GM23248 (cell line): ENCODE measurements at regions not wholly inside any gene's neighbourhood (a gene's known extent, or its start where the extent isn't known, plus 50 kb on each side); places are given as distances from the start of the nearest gene placed in this dataset.

ENCODE experiments used
- DNase-seq: peaks from one replicate; pipeline ENCODE4 v3.0.0-alpha.2; 2015
- H2AFZ ChIP-seq: fragments of 200-600 bp; sonication (generic); 2 replicates; pipeline ENCODE4 v1.6.1; 2016; ENCODE audit warnings: antibody characterized with exemption
- H3F3A ChIP-seq: fragments of 200-600 bp; sonication (generic); 2 replicates; pipeline ENCODE4 v1.6.1; 2016; ENCODE audit warnings: mild to moderate bottlenecking, antibody characterized with exemption, mixed run types; ENCODE audit not compliant: insufficient read depth
- H3K27ac ChIP-seq: fragments of 200-600 bp; sonication (generic); 2 replicates; pipeline ENCODE4 v1.5.1; 2016; ENCODE audit warnings: mild to moderate bottlenecking
- H3K27me3 ChIP-seq: fragments of 200-600 bp; sonication (generic); replicated peaks from 2 replicates; pipeline ENCODE4 v1.6.1; 2016; ENCODE audit warnings: mild to moderate bottlenecking; ENCODE audit not compliant: insufficient read depth
- H3K36me3 ChIP-seq: fragments of 200-600 bp; sonication (generic); 2 replicates; pipeline ENCODE4 v1.6.1; 2016; ENCODE audit warnings: low read depth, mild to moderate bottlenecking
- H3K4me1 ChIP-seq: fragments of 200-600 bp; sonication (generic); 2 replicates; pipeline ENCODE4 v1.6.1; 2016; ENCODE audit warnings: mild to moderate bottlenecking; ENCODE audit not compliant: insufficient read depth
- H3K4me2 ChIP-seq: fragments of 200-600 bp; sonication (generic); one replicate; pipeline ENCODE4 v1.6.1; 2016; ENCODE audit warnings: mild to moderate bottlenecking; ENCODE audit not compliant: unreplicated experiment
- H3K4me3 ChIP-seq: fragments of 200-600 bp; sonication (generic); 2 replicates; pipeline ENCODE4 v1.5.1; 2016; ENCODE audit warnings: mild to moderate bottlenecking
- H3K79me2 ChIP-seq: fragments of 200-600 bp; sonication (generic); 2 replicates; pipeline ENCODE4 v1.6.1; 2016; ENCODE audit warnings: mild to moderate bottlenecking; ENCODE audit not compliant: insufficient read depth
- H3K9ac ChIP-seq: fragments of 200-600 bp; sonication (generic); 2 replicates; pipeline ENCODE4 v1.6.1; 2016; ENCODE audit warnings: mild to moderate bottlenecking
- H3K9me2 ChIP-seq: fragments of 200-600 bp; sonication (generic); 2 replicates; pipeline ENCODE4 v1.6.1; 2016; ENCODE audit warnings: mixed run types, mild to moderate bottlenecking, moderate library complexity; ENCODE audit not compliant: insufficient read depth
- H3K9me3 ChIP-seq: fragments of 200-600 bp; sonication (generic); one replicate; pipeline ENCODE4 v1.6.1; 2017; ENCODE audit warnings: low read depth
- H4K20me1 ChIP-seq: fragments of 200-600 bp; sonication (generic); 2 replicates; pipeline ENCODE4 v1.6.0; 2016; ENCODE audit not compliant: insufficient read depth
- EZH2 ChIP-seq: fragments of 200-600 bp; sonication (generic); IDR thresholded peaks from 2 replicates; pipeline ENCODE4 v1.6.1; 2018; ENCODE audit warnings: antibody characterized with exemption, mild to moderate bottlenecking; ENCODE audit not compliant: insufficient read depth, poor library complexity, severe bottlenecking
- EZH2phosphoT487 ChIP-seq: fragments of 200-600 bp; sonication (generic); IDR thresholded peaks from 2 replicates; pipeline ENCODE4 v1.6.1; 2018; ENCODE audit warnings: antibody characterized with exemption, moderate library complexity, mild to moderate bottlenecking, low read depth; ENCODE audit not compliant: insufficient read depth
- WGBS, 2 experiments: methylation state at CpG; one replicate each; pipeline ENCODE4 v1.1.6; 2015 to 2017; ENCODE audit warnings: low lambda C conversion rate in 2 of 2, low coverage in 1 of 2; ENCODE audit errors: missing lambda C conversion rate in 2 of 2; 5-methylcytosine and 5-hydroxymethylcytosine counted together
- in situ Hi-C: fragments of 300-500 bp; cut with MboI; formaldehyde crosslinking; loops from 2 replicates; pipeline ENCODE4 v1.15.0; 2020

GRCh38 chrX:22406201-22406737 lies 133.6 kb downstream of the CBLL2 start:
- H3K36me3 ChIP-seq = no peaks in the 10 kb centered on the region
- H3K4me1 ChIP-seq = no peaks in the 10 kb centered on the region
- H3K9ac ChIP-seq = no peak overlapping the region
- H3K4me2 ChIP-seq = no peak overlapping the region
- no peaks in the 10 kb centered on the region for H3K27me3 ChIP-seq
- H3K79me2 ChIP-seq = no peaks in the 10 kb centered on the region
- no peak for TF ChIP-seq EZH2
- no peak for TF ChIP-seq EZH2phosphoT487
- no peaks in the 10 kb centered on the region for H3K9me3 ChIP-seq
- H3K27ac ChIP-seq = no peak overlapping the region
- DNase-seq = no peak
- in situ Hi-C loops = no loop called here
- no peaks in the 10 kb centered on the region for H3K9me2 ChIP-seq
- H4K20me1 ChIP-seq = no peaks in the 10 kb centered on the region
- no peak overlapping the region for H2AFZ ChIP-seq
- WGBS, 2 experiments = 53 to 65% methylated on average over 5 of the region's 5 CpGs
- no peak overlapping the region for H3K4me3 ChIP-seq
- no peaks in the 10 kb centered on the region for H3F3A ChIP-seq

GRCh38 chrX:22409418-22409817 lies 136.7 kb downstream of the CBLL2 start:
- in situ Hi-C loops = no loop called here
- H3K27ac ChIP-seq = no peak overlapping the region
- no peak overlapping the region for H2AFZ ChIP-seq
- no peak overlapping the region for H3K4me2 ChIP-seq
- WGBS, 2 experiments = 86 to 90% methylated on average over 1 of the region's 1 CpG
- no peak for DNase-seq
- H3K9ac ChIP-seq = no peak overlapping the region
- TF ChIP-seq EZH2phosphoT487 (no peak), EZH2 (no peak)
- no peaks in the 10 kb centered on the region for H4K20me1 ChIP-seq
- H3K79me2 ChIP-seq = no peaks in the 10 kb centered on the region
- H3K4me1 ChIP-seq = no peaks in the 10 kb centered on the region
- H3F3A ChIP-seq = no peaks in the 10 kb centered on the region
- no peaks in the 10 kb centered on the region for H3K9me3 ChIP-seq
- H3K9me2 ChIP-seq = no peaks in the 10 kb centered on the region
- no peak overlapping the region for H3K4me3 ChIP-seq
- no peaks in the 10 kb centered on the region for H3K36me3 ChIP-seq
- H3K27me3 ChIP-seq = no peaks in the 10 kb centered on the region

DNA sequence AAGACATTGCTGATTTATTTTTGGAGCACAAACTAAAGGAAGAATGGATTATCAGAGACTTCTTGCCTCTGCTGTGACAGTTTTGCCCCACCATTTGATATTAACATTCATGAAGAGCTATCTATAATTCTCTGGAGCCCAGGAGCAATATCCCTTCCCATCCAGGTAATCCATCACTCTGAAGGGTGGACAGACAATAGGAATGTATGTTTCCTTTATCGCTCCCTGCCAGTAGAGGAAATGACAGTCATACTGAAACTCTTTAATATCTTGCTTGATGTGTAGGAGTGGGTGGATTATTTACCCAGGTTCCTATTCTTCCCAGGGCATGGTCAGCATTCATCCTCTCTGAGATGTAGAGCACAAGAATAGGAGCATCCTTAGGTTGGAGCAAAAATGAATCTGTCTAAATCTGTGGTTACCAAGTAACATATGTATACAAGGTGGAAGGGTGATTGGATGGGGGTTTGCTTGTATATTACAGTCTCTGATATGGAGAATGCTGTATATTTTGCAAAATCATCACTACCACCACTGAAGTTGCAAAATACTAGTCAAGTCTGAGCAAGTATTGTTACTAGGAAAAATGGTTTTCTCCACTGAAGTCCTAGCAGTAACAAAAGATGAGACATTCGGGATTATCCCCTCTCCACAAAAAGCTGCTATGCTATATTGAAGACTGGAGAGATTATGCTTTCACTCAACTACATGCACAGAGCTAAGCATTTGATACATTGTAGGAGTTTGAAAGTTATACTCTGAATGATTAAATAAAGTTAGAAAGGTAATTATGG lies 151.6 kb downstream of the CBLL2 start:
- Histone ChIP-seq H3K9ac (no peak overlapping the region), H3K4me3 (no peak overlapping the region), H3K27ac (no peak overlapping the region), H3F3A (no peaks in the 10 kb centered on the region), H3K9me3 (no peaks in the 10 kb centered on the region), H3K79me2 (no peaks in the 10 kb centered on the region), H3K9me2 (no peaks in the 10 kb centered on the region), H3K4me2 (no peak overlapping the region), H3K36me3 (no peaks in the 10 kb centered on the region), H2AFZ (no peak overlapping the region), H4K20me1 (no peaks in the 10 kb centered on the region), H3K27me3 (no peaks in the 10 kb centered on the region), H3K4me1 (no peaks in the 10 kb centered on the region)
- in situ Hi-C loops = no loop called here
- DNase-seq = no peak
- TF ChIP-seq EZH2 = no peak
- no peak for TF ChIP-seq EZH2phosphoT487
- WGBS, 2 experiments = 93 to 100% methylated on average over 2 of the region's 2 CpGs

- no peaks in the 10 kb centered on the region for H3F3A ChIP-seq
- no peak overlapping the region for H3K27ac ChIP-seq
- no peaks in the 10 kb centered on the region for H3K36me3 ChIP-seq
- WGBS, 2 experiments = 89 to 100% methylated on average over 1 of the region's 1 CpG
- no peaks in the 10 kb centered on the region for H3K4me1 ChIP-seq
- TF ChIP-seq EZH2 (no peak), EZH2phosphoT487 (no peak)
- no peak for DNase-seq
- H3K79me2 ChIP-seq = no peaks in the 10 kb centered on the region
- H3K9me3 ChIP-seq = no peaks in the 10 kb centered on the region
- no peak overlapping the region for H3K9ac ChIP-seq
- no peaks in the 10 kb centered on the region for H4K20me1 ChIP-seq
- H3K4me3 ChIP-seq = no peak overlapping the region
- no peaks in the 10 kb centered on the region for H3K27me3 ChIP-seq
- no peak overlapping the region for H3K4me2 ChIP-seq
- in situ Hi-C loops = no loop called here
- H3K9me2 ChIP-seq = no peaks in the 10 kb centered on the region
- no peak overlapping the region for H2AFZ ChIP-seq
These were observed 152.2 kb downstream of the CBLL2 start for GRCh38 chrX:22424919-22425318.
